SU-DHL-6 (cell line): ENCODE measurements at regions not wholly inside any gene's neighbourhood (a gene's known extent, or its start where the extent isn't known, plus 50 kb on each side); places are given as distances from the start of the nearest gene placed in this dataset.
"Not testable (repeated sequence)": the region's sequence is repeated elsewhere in the genome, so short reads cannot be mapped to it uniquely, and the experiment has no call there.

Source experiments
- H2AFZ ChIP-seq: fragments of 200-600 bp; sonication (generic); 2 replicates; pipeline ENCODE4 v1.6.1; 2014; ENCODE audit warnings: low read depth, mild to moderate bottlenecking, moderate library complexity, mixed read lengths, antibody characterized with exemption, low read length; ENCODE audit not compliant: severe bottlenecking
- H3F3A ChIP-seq: fragments of 200-600 bp; shearing (Covaris generic); 2 replicates; pipeline ENCODE4 v1.6.0; 2016; ENCODE audit warnings: antibody characterized with exemption, mild to moderate bottlenecking; ENCODE audit not compliant: insufficient read depth
- H3K27ac ChIP-seq: fragments of 200-600 bp; sonication (generic); 2 replicates; pipeline ENCODE4 v1.5.1; 2016; ENCODE audit warnings: low read depth, mild to moderate bottlenecking, low read length, moderate library complexity, mixed read lengths
- H3K27me3 ChIP-seq: fragments of 200-600 bp; sonication (generic), shearing (Covaris generic); 2 replicates; pipeline ENCODE4 v1.6.0; 2014; ENCODE audit warnings: mild to moderate bottlenecking, low read length
- H3K36me3 ChIP-seq: fragments of 200-600 bp; sonication (generic); 2 replicates; pipeline ENCODE4 v1.6.1; 2014; ENCODE audit warnings: mild to moderate bottlenecking, low read length, mixed read lengths
- H3K4me2 ChIP-seq: fragments of 300-600, 200-600 bp; shearing (Covaris generic), sonication (generic); 2 replicates; pipeline ENCODE4 v1.6.0; 2014; ENCODE audit warnings: low read length, low read depth, mild to moderate bottlenecking; ENCODE audit not compliant: poor library complexity, severe bottlenecking
- H3K4me3 ChIP-seq: fragments of 200-600 bp; sonication (generic); 2 replicates; pipeline ENCODE4 v1.5.1; 2014; ENCODE audit warnings: antibody characterized with exemption, low read length, mild to moderate bottlenecking, mixed read lengths; ENCODE audit not compliant: insufficient read depth, poor library complexity, severe bottlenecking
- H3K79me2 ChIP-seq: fragments of 200-600 bp; sonication (generic); 2 replicates; pipeline ENCODE4 v1.6.1; 2014; ENCODE audit warnings: mild to moderate bottlenecking, low read length, moderate library complexity; ENCODE audit not compliant: insufficient read depth
- H3K9ac ChIP-seq: fragments of 200-600 bp; sonication (generic); 2 replicates; pipeline ENCODE4 v1.7.0; 2014; ENCODE audit warnings: mild to moderate bottlenecking, low read length
- H3K9me2 ChIP-seq: fragments of 200-600 bp; sonication (generic); replicated peaks from 2 replicates; pipeline ENCODE4 v1.6.1; 2014; ENCODE audit warnings: low read length; ENCODE audit not compliant: insufficient read depth
- H3K9me3 ChIP-seq: fragments of 200-600 bp; sonication (generic); 2 replicates; pipeline ENCODE4 v1.6.1; 2014; ENCODE audit warnings: low read length, mixed read lengths; ENCODE audit not compliant: insufficient read depth
- H4K20me1 ChIP-seq: fragments of 200-600 bp; sonication (generic); 2 replicates; pipeline ENCODE4 v1.6.1; 2014; ENCODE audit warnings: low read depth, mild to moderate bottlenecking, antibody characterized with exemption, low read length, moderate library complexity, mixed read lengths

DNA sequence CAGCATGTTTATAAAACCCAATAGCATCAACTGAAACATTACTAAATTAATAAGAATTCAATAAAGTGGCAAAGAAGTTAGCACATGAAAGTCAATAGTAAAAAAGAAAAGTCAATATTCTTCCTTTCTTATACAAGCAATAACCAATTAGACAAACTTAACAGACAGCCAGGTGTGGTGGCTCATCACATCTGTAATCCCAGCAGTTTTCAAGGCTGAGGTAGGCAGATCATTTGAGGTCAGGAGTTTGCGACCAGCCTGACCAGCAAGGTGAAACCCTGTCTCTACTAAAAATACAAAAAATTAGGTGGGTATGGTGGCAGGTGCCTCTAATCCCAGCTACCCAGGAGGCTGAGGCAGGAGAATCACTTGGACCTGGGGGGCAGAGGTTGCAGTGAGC lies 275.9 kb downstream of the GOLGA6L6 start:
- not testable (repeated sequence) for H3K27ac ChIP-seq

DNA sequence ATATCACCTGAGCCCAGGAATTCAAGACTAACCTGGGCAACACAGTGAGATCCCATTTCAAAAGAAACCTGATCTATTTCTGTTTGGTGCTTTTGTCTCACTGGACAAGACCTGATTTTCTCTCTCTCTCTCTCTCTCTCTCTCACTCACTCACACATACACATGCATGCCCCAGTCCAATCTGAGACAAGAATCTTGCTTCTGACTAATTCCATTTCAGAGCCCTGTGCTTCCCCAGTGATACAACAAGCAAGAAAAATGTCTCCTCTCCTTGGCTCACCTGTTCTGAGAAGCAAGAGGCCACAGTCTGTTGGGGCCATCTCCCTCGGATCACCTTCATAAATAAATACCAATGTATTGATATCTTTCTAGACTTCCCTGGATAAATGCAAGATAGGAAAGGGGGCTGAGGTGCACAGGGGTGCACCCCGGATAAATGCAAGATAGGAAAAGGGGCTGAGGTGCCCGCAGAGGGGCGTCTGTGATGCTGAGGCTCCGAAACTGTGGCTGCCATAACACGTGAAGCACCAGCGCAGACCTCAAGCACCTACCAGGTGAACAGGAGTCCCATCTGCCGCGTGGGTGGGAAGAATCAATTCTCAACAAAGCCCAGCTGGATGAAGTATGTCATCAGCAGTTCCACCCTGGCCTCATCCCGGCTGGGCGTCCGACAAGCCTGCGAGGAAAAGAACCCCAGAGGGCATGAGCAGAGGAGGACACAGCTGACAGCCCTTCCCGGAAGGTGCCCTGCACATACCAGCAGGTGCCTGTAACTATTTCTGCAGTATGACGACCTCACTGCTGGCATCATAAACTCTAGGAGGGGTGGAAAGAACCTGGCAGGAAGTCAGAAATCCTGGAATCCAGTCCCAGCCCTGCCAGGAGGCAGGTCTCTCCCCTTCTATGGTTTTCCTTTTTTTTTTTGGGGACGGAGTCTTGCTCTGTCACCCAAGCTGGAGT lies 280.0 kb downstream of the GOLGA6L6 start:
- H3K9me2 ChIP-seq, H3K79me2 ChIP-seq, H3K4me3 ChIP-seq, H2AFZ ChIP-seq, H3K9ac ChIP-seq, H3F3A ChIP-seq, H3K36me3 ChIP-seq, H3K27ac ChIP-seq, H3K27me3 ChIP-seq, H3K4me2 ChIP-seq, H3K9me3 ChIP-seq, H4K20me1 ChIP-seq: not testable (repeated sequence)

More for the DNA sequence above, 275.9 kb downstream of the GOLGA6L6 start:
- H3F3A ChIP-seq, H2AFZ ChIP-seq, H4K20me1 ChIP-seq, H3K9ac ChIP-seq, H3K36me3 ChIP-seq, H3K9me3 ChIP-seq, H3K79me2 ChIP-seq, H3K4me2 ChIP-seq, H3K27me3 ChIP-seq, H3K4me3 ChIP-seq, H3K9me2 ChIP-seq: not testable (repeated sequence)

DNA sequence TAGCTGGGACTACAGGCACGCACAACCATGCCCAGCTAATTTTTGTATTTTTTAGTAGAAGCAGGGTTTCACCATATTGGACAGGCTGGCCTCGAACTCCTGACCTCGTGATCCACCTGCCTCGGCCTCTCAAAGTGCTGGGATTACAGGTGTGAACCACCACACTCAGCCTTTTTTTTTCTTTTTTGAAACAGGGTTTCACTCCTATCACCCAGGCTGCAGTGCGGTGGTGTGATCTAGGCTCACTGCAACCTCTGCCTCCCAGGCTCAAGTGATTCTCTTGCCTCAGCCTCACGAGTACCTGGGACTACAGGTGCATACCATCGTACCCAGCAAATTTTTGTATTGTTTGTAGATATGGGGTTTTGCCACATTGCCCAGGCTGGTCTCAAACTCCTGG lies 280.9 kb downstream of the GOLGA6L6 start:
- H3K27ac ChIP-seq, H3K27me3 ChIP-seq, H3K9ac ChIP-seq, H3K9me2 ChIP-seq, H3K36me3 ChIP-seq, H3K4me2 ChIP-seq, H4K20me1 ChIP-seq, H3K79me2 ChIP-seq, H3K9me3 ChIP-seq, H2AFZ ChIP-seq, H3K4me3 ChIP-seq, H3F3A ChIP-seq: not testable (repeated sequence)

DNA sequence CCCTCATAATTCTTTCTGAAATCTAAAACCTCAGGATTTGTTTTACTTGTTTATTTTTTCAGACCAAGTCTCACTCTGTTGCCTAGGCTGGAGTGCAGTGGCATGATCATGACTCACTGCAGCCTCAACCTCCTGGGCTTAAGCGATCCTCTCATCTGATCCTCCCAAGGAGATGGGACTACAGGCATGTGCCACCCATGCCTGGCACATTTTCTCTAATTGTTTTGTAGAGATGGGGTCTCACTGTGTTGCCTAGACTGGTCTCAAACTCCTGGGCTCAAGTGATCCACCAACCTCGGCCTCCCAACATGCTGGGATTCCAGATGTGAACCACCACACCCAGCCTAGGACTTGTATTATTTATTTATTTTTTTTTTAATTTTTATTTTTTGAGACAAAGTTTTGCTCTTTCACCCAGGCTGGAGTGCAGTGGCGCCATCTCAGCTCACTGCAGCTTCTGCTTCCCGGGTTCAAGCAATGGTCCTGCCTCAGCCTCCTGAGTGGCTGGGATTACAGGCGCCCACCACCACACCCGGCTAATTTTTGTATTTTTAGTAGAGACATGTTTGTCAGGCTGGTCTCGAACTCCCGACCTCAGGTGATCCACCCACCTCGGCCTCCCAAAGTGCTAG lies 281.9 kb downstream of the GOLGA6L6 start:
- H3K36me3 ChIP-seq, H3F3A ChIP-seq, H3K4me2 ChIP-seq, H4K20me1 ChIP-seq, H3K27me3 ChIP-seq, H3K4me3 ChIP-seq, H3K9ac ChIP-seq, H3K9me2 ChIP-seq, H2AFZ ChIP-seq, H3K9me3 ChIP-seq, H3K79me2 ChIP-seq, H3K27ac ChIP-seq: not testable (repeated sequence)

DNA sequence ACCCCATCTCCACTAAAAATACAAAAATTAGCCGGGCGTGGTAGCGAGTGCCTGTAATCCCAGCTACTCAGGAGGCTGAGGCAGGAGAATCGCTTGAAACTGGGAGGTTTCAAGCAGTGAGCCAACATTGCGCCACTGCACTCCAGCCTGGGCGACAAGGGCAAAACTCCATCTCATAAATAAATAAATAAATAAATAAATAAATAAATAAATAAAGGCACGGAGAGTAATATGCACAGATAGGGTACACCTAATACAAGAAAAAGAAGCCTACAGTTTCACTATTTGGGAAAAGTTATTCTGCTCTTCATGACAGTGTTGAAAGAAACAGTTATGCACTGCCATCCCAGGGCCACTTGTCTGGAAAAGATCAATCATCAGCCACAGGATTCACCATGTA lies 285.2 kb downstream of the GOLGA6L6 start:
- not testable (repeated sequence) for H3K79me2 ChIP-seq, H3K4me3 ChIP-seq, H3K36me3 ChIP-seq, H3K27me3 ChIP-seq, H3K9ac ChIP-seq, H3K9me2 ChIP-seq, H3K4me2 ChIP-seq, H3F3A ChIP-seq, H2AFZ ChIP-seq, H3K9me3 ChIP-seq, H4K20me1 ChIP-seq, H3K27ac ChIP-seq

DNA sequence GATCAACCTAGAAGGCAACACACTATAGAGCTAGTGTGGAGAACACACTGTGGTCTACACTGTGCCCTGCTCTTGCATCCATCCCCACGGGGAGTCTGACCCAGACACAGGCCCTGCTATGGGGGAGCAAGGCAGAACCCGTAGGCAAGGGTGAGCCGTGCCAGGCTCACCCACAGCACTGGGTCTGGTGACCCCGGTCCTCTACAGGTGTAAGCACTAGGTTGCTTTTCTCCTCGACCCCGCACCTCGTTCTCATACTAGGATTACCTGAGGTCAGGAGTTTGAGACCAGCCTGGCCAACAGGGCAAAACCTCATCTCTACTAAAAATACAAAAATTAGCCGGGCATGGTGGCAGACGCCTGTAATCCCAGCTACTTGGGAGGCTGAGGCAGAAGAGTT lies 286.0 kb downstream of the GOLGA6L6 start:
- H4K20me1 ChIP-seq, H3K27me3 ChIP-seq, H3K9ac ChIP-seq, H3K4me3 ChIP-seq, H3K79me2 ChIP-seq, H3K4me2 ChIP-seq, H3K9me3 ChIP-seq, H3K36me3 ChIP-seq, H3K9me2 ChIP-seq, H3K27ac ChIP-seq, H3F3A ChIP-seq, H2AFZ ChIP-seq: not testable (repeated sequence)

DNA sequence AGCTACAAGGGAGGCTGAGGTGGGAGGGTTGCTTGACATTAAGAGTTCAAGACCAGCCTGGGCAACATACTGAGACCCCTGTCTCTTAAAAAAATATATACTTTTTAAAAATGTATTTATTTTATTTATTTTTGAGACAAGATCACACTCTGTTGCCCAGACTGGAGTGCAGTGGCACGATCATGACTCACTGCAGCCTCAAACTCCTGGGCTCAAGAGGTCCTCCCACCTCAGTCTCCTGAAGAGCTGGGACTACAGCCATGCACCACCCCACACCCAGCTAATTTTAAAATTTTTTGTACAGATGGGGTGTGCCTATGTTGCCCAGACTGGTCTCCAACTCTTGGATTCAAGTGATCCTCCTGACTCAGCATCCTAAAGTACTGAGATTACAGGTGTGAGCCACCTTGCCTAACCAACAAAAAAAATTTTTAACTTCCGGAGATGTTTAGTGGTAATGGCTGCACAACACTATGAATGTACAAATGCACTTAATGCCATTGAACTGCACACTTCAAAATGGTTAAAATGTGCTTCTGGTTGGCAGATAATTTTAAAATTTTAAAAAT lies 288.5 kb downstream of the GOLGA6L6 start:
- H3K9me3 ChIP-seq, result not testable (repeated sequence)

DNA sequence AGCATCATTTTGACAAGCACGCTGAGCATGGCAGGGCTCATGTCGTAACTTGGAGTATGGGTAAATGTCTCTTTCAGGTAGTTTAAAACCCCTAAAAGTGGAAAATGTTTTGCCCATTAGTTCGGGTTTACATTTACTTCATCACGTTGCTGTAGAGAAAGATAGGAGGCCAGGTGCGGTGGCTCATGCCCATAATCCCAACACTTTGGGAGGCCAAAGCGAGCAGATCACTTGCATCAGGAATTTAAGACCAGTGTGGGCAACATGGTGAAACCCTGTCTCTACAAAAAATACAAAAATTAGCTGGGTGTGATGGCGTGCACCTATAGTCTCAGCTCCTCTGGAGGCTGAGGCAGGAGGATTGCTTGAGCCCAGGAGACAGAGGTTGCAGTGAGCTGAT lies 289.6 kb downstream of the GOLGA6L6 start:
- not testable (repeated sequence) for H3K9ac ChIP-seq, H3F3A ChIP-seq, H3K36me3 ChIP-seq, H3K9me3 ChIP-seq, H3K4me3 ChIP-seq, H3K79me2 ChIP-seq, H3K27me3 ChIP-seq, H3K4me2 ChIP-seq, H3K27ac ChIP-seq, H2AFZ ChIP-seq, H4K20me1 ChIP-seq, H3K9me2 ChIP-seq

More for the DNA sequence above, 288.5 kb downstream of the GOLGA6L6 start:
- H3K9me2 ChIP-seq, H3K36me3 ChIP-seq, H3F3A ChIP-seq, H3K4me2 ChIP-seq, H3K4me3 ChIP-seq, H3K9ac ChIP-seq, H3K27me3 ChIP-seq, H3K27ac ChIP-seq, H4K20me1 ChIP-seq, H2AFZ ChIP-seq, H3K79me2 ChIP-seq: not testable (repeated sequence)
